Sigmoid colon (tissue), 4 donors: ENCODE measurements at regions not wholly inside any gene's neighbourhood (a gene's known extent, or its start where the extent isn't known, plus 50 kb on each side); places are given as distances from the start of the nearest gene placed in this dataset.
"Not testable (repeated sequence)": the region's sequence is repeated elsewhere in the genome, so short reads cannot be mapped to it uniquely, and the experiment has no call there.

Experiments
- CTCF ChIP-seq, 4 experiments: fragments of 450-650 bp in 3 of 4; fragments of 200-600 bp in 1 of 4; IDR thresholded peaks; one replicate each; pipeline ENCODE4 v1.5.1; 2016 to 2019; ENCODE audit warnings: antibody characterized with exemption in 4 of 4, mild to moderate bottlenecking in 3 of 4, moderate library complexity in 2 of 4
- POLR2AphosphoS5 ChIP-seq, 4 donors: sonication (generic); formaldehyde crosslinking; IDR thresholded peaks; one replicate each; pipeline ENCODE4 v1.6.1; 2017; ENCODE audit warnings: antibody characterized with exemption in 4 of 4

GRCh38 chr3:118540448-118540821 lies 494.2 kb downstream of the IGSF11 start:
- not testable (repeated sequence) for TF ChIP-seq CTCF, POLR2AphosphoS5 (IDR thresholded peaks at IDR 0.05)
